C4-2B (cell line): ENCODE measurements at regions not wholly inside any gene's neighbourhood (a gene's known extent, or its start where the extent isn't known, plus 50 kb on each side); places are given as distances from the start of the nearest gene placed in this dataset.

Experiments used
- H3K27ac ChIP-seq: fragments of 450-650 bp; 2 replicates; pipeline ENCODE4 v1.5.1; 2017
- ZFX ChIP-seq: fragments of 450-650 bp; IDR thresholded peaks from 2 replicates; pipeline ENCODE4 v1.6.1; 2017
- TF ChIP-seq, protein P1 (sequence below): fragments of 450-650 bp; conservative IDR thresholded peaks from 2 replicates; pipeline ENCODE4 v1.5.1; 2017; ENCODE audit warnings: mild to moderate bottlenecking

GRCh38 chr1:30321246-30321910 lies 402.0 kb downstream of the MATN1 start:
- TF ChIP-seq, protein P1, sequence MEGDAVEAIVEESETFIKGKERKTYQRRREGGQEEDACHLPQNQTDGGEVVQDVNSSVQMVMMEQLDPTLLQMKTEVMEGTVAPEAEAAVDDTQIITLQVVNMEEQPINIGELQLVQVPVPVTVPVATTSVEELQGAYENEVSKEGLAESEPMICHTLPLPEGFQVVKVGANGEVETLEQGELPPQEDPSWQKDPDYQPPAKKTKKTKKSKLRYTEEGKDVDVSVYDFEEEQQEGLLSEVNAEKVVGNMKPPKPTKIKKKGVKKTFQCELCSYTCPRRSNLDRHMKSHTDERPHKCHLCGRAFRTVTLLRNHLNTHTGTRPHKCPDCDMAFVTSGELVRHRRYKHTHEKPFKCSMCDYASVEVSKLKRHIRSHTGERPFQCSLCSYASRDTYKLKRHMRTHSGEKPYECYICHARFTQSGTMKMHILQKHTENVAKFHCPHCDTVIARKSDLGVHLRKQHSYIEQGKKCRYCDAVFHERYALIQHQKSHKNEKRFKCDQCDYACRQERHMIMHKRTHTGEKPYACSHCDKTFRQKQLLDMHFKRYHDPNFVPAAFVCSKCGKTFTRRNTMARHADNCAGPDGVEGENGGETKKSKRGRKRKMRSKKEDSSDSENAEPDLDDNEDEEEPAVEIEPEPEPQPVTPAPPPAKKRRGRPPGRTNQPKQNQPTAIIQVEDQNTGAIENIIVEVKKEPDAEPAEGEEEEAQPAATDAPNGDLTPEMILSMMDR: no peak
- no peak for TF ChIP-seq ZFX
- no peak overlapping the region for H3K27ac ChIP-seq

DNA sequence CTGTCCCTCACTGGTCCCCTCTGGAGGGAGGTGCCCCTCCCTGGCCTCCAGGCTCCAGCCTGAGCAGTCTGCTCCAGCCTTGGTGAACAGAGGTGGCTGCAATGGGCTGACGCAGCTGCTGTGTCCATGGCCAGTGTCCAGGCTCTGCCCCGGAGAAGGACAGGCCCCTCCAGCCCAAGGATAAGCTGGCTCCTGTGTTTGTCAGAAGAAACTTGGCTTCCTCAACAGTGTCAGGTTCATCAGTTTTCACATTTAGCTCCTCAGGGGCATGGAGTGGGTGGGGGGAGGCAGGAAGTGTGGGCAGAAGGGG lies 402.8 kb downstream of the MATN1 start:
- TF ChIP-seq, protein P1: no peak
- no peak for TF ChIP-seq ZFX
- no peak overlapping the region for H3K27ac ChIP-seq

GRCh38 chr1:30319765-30320580 lies 403.4 kb downstream of the MATN1 start:
- no peak overlapping the region for H3K27ac ChIP-seq
- TF ChIP-seq, protein P1: no peak
- TF ChIP-seq ZFX: no peak

- TF ChIP-seq ZFX: no peak
- TF ChIP-seq, protein P1: no peak
Observed at GRCh38 chr1:30318864-30319718, 404.3 kb downstream of the MATN1 start.

GRCh38 chr1:30318413-30318812 lies 405.0 kb downstream of the MATN1 start:
- H3K27ac ChIP-seq: no peak overlapping the region
- TF ChIP-seq ZFX: no peak
- TF ChIP-seq, protein P1: no peak

More at GRCh38 chr1:30318864-30319718, 404.3 kb downstream of the MATN1 start:
- no peak overlapping the region for H3K27ac ChIP-seq

GRCh38 chr1:30317921-30318320 lies 405.5 kb downstream of the MATN1 start:
- no peak overlapping the region for H3K27ac ChIP-seq
- no peak for TF ChIP-seq ZFX
- TF ChIP-seq, protein P1: no peak
